Adrenal gland (tissue), 5 donors: ENCODE measurements at regions not wholly inside any gene's neighbourhood (a gene's known extent, or its start where the extent isn't known, plus 50 kb on each side); places are given as distances from the start of the nearest gene placed in this dataset.

Source experiments
- POLR2A ChIP-seq, 2 donors: fragments of 450-650 bp; IDR thresholded peaks; one replicate each; pipeline ENCODE4 v1.6.1; 2017; ENCODE audit warnings: antibody characterized with exemption in 2 of 2, mild to moderate bottlenecking in 2 of 2, moderate library complexity in 1 of 2
- TF ChIP-seq, protein P1 (sequence below), 6 experiments: fragments of 450-650 bp in 4 of 6; fragments of 200-600 bp in 2 of 6; sonication (generic) in 1 of 6; IDR thresholded peaks; 1 replicate in 5 of 6; 2 replicates in 1 of 6; pipeline versions ENCODE4 v1.5.1 to v1.8.0; 2016 to 2021; ENCODE audit warnings: antibody characterized with exemption in 6 of 6, mild to moderate bottlenecking in 2 of 6, moderate library complexity in 1 of 6
- donor health status: DM: no; HTN: no; CAD: no.

DNA sequence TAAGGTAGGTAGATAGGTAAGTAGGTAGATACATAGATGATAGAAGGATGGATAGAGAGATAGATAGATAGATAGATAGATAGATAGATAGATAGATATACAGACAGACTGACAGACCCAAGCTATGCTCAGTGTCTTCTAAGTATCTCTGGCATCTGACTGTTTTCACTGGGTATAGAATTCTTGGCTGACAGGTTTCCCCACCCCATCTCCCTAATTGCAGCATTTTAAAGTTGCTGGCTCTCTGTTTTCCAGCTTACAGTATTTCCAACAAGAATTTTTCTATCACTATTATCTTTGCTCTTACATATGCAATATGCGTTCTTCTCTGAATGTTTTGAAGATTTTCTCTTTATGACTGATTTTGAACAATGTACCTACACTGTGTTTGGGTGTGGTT is 328.7 kb downstream of the TCERG1L start:
- TF ChIP-seq, protein P1, sequence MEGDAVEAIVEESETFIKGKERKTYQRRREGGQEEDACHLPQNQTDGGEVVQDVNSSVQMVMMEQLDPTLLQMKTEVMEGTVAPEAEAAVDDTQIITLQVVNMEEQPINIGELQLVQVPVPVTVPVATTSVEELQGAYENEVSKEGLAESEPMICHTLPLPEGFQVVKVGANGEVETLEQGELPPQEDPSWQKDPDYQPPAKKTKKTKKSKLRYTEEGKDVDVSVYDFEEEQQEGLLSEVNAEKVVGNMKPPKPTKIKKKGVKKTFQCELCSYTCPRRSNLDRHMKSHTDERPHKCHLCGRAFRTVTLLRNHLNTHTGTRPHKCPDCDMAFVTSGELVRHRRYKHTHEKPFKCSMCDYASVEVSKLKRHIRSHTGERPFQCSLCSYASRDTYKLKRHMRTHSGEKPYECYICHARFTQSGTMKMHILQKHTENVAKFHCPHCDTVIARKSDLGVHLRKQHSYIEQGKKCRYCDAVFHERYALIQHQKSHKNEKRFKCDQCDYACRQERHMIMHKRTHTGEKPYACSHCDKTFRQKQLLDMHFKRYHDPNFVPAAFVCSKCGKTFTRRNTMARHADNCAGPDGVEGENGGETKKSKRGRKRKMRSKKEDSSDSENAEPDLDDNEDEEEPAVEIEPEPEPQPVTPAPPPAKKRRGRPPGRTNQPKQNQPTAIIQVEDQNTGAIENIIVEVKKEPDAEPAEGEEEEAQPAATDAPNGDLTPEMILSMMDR (IDR thresholded peaks at IDR 0.05): no peak
- TF ChIP-seq POLR2A (IDR thresholded peaks at IDR 0.05): no peak
